ENCODE measurements at regions not wholly inside any gene's neighbourhood (a gene's known extent, or its start where the extent isn't known, plus 50 kb on each side); places are given as distances from the start of the nearest gene placed in this dataset.

GRCh38 chr2:2763351-2764000, 432.4 kb upstream of the MYT1L start:
- H3K27ac Mint-ChIP-seq (ENCODE audit: low read depth, unreplicated experiment), result no peak overlapping the region
- no TSS peak for BruUV-seq (replicated peaks)
- H3K4me1 Mint-ChIP-seq (ENCODE audit: insufficient read depth, unreplicated experiment), result no peaks in the 10 kb centered on the region
- H3K27me3 Mint-ChIP-seq (ENCODE audit: insufficient read depth, unreplicated experiment), result no peaks in the 10 kb centered on the region
- POLR2A ChIA-PET, result no interaction called here
- H3K4me3 Mint-ChIP-seq (ENCODE audit: unreplicated experiment), result no peak overlapping the region
- intact Hi-C loops (cut with micrococcal nuclease), result no loop called here
- DNase-seq (ENCODE audit: unreplicated experiment), result no peak
- CTCF ChIA-PET, result no interaction called here
- peaks cover 13% of the 10 kb centered on the region for H3K9me3 Mint-ChIP-seq (ENCODE audit: unreplicated experiment)
- H3K36me3 Mint-ChIP-seq (ENCODE audit: insufficient read depth, unreplicated experiment), result peaks cover 7% of the 10 kb centered on the region
- TF ChIP-seq, protein P1, sequence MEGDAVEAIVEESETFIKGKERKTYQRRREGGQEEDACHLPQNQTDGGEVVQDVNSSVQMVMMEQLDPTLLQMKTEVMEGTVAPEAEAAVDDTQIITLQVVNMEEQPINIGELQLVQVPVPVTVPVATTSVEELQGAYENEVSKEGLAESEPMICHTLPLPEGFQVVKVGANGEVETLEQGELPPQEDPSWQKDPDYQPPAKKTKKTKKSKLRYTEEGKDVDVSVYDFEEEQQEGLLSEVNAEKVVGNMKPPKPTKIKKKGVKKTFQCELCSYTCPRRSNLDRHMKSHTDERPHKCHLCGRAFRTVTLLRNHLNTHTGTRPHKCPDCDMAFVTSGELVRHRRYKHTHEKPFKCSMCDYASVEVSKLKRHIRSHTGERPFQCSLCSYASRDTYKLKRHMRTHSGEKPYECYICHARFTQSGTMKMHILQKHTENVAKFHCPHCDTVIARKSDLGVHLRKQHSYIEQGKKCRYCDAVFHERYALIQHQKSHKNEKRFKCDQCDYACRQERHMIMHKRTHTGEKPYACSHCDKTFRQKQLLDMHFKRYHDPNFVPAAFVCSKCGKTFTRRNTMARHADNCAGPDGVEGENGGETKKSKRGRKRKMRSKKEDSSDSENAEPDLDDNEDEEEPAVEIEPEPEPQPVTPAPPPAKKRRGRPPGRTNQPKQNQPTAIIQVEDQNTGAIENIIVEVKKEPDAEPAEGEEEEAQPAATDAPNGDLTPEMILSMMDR (IDR thresholded peaks at IDR 0.05; ENCODE audit: unreplicated experiment), result no peak

GRCh38 chr2:2762913-2763312, 431.8 kb upstream of the MYT1L start:
- Mint-ChIP-seq H3K36me3 (ENCODE audit: insufficient read depth, unreplicated experiment) (peaks cover 7% of the 10 kb centered on the region), H3K9me3 (ENCODE audit: unreplicated experiment) (peaks cover 8% of the 10 kb centered on the region), H3K27me3 (ENCODE audit: insufficient read depth, unreplicated experiment) (no peaks in the 10 kb centered on the region), H3K4me3 (ENCODE audit: unreplicated experiment) (no peak overlapping the region), H3K4me1 (ENCODE audit: insufficient read depth, unreplicated experiment) (no peaks in the 10 kb centered on the region), H3K27ac (ENCODE audit: low read depth, unreplicated experiment) (no peak overlapping the region)
- intact Hi-C loops (cut with micrococcal nuclease), result no loop called here
- TF ChIP-seq, protein P1 (IDR thresholded peaks at IDR 0.05; ENCODE audit: unreplicated experiment), result no peak
- CTCF ChIA-PET, result no interaction called here
- no TSS peak for BruUV-seq (replicated peaks)
- POLR2A ChIA-PET, result no interaction called here
- DNase-seq (ENCODE audit: unreplicated experiment), result no peak

GRCh38 chr2:2762166-2762908, 431.3 kb upstream of the MYT1L start:
- Mint-ChIP-seq H3K27me3 (ENCODE audit: insufficient read depth, unreplicated experiment) (no peaks in the 10 kb centered on the region), H3K36me3 (ENCODE audit: insufficient read depth, unreplicated experiment) (peaks cover under 1% of the 10 kb centered on the region), H3K4me3 (ENCODE audit: unreplicated experiment) (no peak overlapping the region), H3K27ac (ENCODE audit: low read depth, unreplicated experiment) (no peak overlapping the region), H3K9me3 (ENCODE audit: unreplicated experiment) (peaks cover 7% of the 10 kb centered on the region), H3K4me1 (ENCODE audit: insufficient read depth, unreplicated experiment) (no peaks in the 10 kb centered on the region)
- TF ChIP-seq, protein P1 (IDR thresholded peaks at IDR 0.05; ENCODE audit: unreplicated experiment), result no peak
- intact Hi-C loops (cut with micrococcal nuclease), result no loop called here
- no TSS peak for BruUV-seq (replicated peaks)
- POLR2A ChIA-PET, result no interaction called here
- CTCF ChIA-PET, result no interaction called here
- DNase-seq (ENCODE audit: unreplicated experiment), result no peak

DNA sequence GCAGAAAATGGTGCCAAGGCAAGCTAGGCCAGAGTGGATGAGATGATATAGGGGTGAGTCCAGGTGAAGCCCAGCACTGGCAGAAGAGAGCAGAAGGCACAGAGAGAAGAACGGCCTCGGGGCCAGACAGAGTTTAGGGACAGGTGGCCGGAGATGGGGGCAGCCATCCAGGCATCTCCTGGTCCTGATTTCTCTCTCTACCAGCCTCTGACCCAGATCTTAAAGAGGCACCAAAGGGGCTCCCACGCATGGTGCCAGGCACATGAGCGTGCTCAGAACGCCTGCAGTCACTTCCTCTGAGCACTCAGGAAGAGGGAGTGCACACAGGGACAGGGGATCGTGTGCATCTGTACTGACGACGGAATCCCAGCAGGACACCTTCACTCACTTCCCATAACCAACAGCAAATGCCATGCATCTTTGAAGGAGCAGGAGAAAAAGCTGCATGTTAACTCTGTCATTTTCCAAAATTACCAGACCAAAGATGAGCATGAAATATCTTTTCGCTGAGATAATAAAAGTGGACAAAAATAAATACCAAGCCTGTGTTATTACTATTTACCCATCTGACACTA, 427.8 kb upstream of the MYT1L start:
- Mint-ChIP-seq H3K27me3 (ENCODE audit: insufficient read depth, unreplicated experiment) (no peaks in the 10 kb centered on the region), H3K4me1 (ENCODE audit: insufficient read depth, unreplicated experiment) (no peaks in the 10 kb centered on the region), H3K27ac (ENCODE audit: low read depth, unreplicated experiment) (no peak overlapping the region), H3K9me3 (ENCODE audit: unreplicated experiment) (peaks cover 7% of the 10 kb centered on the region), H3K36me3 (ENCODE audit: insufficient read depth, unreplicated experiment) (no peaks in the 10 kb centered on the region), H3K4me3 (ENCODE audit: unreplicated experiment) (no peak overlapping the region)
- intact Hi-C loops (cut with micrococcal nuclease), result no loop called here
- ChIA-PET POLR2A (no interaction called here), CTCF (no interaction called here)
- TF ChIP-seq, protein P1 (IDR thresholded peaks at IDR 0.05; ENCODE audit: unreplicated experiment), result no peak
- BruUV-seq (replicated peaks), result no TSS peak
- DNase-seq (ENCODE audit: unreplicated experiment), result no peak

Measured in MCF 10A (cell line).